HG03521 (cell line): ENCODE measurements at regions not wholly inside any gene's neighbourhood (a gene's known extent, or its start where the extent isn't known, plus 50 kb on each side); places are given as distances from the start of the nearest gene placed in this dataset.

Source experiments
- ATAC-seq: cut with Tn5 transposase; IDR thresholded peaks from one replicate; pipeline ENCODE4 v1.9.1; 2021; ENCODE audit warnings: mild to moderate bottlenecking, moderate library complexity; ENCODE audit not compliant: unreplicated experiment

DNA sequence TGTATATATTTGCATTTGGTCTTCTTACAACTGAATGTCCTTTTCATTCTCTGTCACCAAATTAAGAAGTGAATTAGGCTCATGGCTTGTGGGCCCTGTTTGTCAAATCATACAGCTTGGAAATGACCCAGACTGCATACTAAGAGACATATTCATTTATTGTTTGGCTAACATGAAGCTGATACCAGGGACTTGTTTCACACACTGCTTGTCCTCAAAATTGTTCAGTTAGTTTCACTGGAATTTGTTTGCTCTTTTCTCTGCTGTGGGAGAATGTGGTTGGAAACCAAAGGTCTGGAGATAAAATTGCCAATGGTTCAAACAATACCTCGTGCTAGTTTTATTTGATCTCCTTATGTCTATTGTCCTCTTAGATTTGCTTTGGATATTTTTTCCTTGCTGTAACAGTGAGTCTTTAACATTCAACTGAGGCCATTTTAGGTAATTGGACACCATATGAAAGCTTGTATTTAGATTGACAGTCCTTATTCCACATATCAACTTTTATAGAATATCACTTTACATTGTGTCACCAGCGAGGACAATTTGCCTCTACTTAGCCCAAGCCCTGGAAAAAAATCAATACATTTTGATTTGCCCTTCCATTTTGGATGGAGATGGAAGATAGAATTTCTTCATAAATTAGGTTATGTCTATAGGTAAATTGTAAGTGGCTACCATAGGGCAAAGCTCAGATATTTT lies 144.3 kb upstream of the MTAP start:
- ATAC-seq: no peak

DNA sequence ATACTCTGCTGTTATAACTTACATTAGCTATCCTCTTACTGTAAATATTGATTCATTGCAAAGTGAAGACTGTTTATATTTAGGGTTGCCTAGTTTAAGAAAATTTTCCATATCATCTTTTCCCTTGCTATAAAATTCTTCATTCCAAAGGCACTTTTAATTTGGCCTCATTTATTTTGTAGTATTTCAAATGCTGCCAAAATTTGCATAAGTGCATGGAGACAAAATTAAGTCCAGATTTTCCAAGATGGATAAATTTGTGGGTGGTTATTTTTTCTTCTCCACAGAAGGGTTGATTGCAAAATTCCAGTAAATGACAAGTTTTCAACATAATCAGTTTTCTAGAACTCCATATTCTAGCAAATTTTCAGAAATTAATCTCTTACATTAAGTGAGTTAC lies 141.5 kb upstream of the MTAP start:
- ATAC-seq: no peak

DNA sequence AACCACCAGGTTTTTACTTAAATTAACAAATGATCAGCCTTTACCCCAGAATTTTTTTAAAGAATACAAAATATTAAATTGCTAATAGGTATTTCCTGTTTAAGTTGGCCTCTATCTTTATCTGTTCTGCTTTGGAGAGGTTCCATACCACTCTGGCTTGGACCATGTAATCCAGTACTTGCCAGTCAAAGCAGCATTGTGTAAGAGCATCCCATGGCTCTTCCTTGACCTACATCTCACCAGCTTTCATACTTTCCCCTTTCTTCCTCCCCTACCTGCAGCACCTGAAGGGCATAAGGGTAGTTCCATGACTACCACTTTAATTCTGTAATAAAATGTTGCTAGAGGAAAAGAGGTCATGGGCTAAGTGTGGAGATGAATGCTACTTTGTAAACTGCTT lies 140.8 kb upstream of the MTAP start:
- no peak for ATAC-seq

DNA sequence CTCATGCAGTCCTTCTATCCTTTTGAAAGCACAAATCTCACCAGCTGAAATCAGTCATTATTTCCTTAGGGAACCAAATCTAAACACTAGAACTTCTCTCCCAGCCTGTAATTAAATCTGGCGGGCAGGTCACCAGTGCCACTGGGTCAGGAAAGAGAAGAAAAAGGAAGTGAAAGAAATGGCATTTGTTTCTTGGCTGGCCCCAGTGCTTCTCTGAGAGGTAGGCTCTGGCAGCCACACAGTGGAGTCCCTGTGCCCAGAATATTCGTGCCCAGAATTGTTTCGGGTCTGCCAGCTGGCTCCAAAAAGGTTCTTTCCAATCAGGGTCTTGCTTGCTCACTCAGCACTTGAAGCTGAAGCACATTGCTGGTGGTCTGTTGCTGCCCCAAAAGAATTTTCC lies 133.9 kb upstream of the MTAP start:
- ATAC-seq: no peak

DNA sequence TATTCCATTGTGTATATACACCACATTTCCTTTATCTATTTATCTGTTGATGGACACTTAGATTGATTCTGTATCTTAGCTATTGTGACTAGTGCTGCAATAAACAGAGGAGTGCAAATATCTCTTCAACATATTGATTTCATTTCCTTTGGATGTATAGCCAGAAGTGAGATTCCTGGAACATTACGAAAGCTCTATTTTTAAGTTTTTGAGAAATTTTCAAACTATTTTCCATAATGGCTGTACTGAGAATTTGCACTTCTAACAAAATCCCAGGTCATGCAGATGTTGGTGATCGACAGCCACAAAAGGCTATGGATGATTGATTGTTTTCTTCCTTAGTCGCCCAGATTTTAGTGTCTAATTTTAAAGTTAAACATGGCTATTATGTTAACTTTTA lies 132.7 kb upstream of the MTAP start:
- ATAC-seq: no peak

DNA sequence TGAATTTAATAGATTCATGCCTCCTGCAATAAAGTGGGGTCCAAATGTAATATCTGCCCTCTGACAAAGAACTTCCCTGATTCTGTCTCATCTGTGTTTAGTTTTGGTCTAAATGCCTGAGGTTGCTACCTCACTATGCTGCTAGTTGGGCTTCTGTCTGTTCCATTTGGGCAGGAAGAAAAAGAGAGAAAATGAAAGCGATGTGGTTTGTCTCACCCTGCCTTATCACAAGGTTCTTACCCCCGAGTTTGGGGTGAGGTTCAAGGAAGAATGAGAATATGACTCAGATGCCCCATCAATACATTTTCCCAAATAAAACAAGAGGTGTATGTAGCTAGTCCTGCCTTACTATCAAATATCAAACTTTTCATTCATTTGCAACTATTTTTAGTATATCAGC lies 132.1 kb upstream of the MTAP start:
- no peak for ATAC-seq

DNA sequence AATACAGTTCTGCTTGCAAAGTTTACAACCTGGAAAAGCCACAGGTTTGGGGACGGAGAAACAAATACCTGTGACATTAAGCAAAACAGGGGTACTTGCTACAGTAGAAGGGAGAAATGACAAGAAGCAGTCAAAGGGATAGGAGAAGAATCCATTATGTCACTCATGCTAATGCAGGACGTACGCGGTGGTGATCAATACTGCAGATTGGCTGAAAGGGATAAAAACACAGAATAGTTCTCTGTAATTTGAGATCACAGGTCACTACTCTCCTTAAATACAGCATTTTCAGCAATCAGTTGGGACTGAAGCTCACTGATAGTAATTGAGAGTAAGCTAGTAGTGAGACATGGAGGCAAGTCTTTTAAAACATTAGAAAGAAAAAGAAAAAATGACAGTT lies 130.3 kb upstream of the MTAP start:
- no peak for ATAC-seq

DNA sequence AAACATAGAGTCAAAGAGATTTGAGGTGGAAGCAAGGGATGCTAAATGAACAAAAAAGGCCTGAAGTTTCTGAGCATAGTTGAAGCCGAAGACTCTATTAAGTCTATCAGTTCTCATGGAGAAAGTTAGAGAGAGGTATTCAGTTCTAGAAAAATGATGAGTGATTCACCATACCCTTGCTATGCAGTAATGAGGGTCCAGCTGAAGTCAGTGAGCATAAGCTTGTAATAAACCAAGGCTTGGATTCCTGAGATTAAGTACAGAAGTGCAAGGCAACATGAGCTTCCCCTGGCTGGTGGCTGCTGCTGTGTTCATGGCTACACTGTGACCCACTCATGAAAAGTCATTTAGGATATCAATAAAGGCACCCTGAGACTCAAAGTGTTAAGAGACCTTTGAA lies 129.7 kb upstream of the MTAP start:
- no peak for ATAC-seq

DNA sequence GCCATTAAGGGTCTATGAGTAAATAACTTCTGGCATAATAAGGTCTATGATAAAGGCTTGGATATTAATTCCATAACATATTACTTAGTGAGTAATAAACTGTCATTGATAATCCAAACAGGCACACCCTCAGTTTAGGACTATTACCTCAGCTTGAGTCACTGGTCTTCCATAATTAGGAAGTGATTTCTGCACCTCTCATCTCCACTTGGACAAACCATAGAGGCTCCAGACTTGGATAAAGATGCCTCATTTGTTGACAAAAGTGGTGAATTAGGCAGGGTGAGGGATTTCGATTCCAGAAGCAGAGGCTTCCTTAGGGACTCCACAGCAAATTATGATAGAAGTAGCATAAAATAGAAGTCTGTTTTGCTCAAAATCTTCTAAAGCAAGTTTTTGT lies 127.5 kb upstream of the MTAP start:
- no peak for ATAC-seq

DNA sequence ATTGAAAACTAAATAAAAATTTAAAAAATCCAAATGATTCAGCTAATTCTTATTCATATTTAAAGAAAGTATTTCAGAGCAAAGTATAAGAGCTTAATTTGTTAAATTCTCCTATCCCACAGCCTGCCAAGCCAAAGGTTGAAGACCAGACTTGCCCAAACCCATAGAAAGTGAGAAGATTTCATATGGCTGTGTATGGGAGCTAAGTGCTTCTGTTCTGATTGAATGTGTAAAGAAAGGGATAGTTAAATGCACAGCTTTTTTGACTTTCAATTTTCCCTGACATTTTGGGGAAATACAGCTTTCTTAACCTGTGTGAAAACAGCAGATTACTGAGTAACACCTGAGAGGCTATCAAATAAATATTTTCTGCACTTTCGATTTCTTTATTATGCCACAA lies 125.0 kb upstream of the MTAP start:
- no peak for ATAC-seq

DNA sequence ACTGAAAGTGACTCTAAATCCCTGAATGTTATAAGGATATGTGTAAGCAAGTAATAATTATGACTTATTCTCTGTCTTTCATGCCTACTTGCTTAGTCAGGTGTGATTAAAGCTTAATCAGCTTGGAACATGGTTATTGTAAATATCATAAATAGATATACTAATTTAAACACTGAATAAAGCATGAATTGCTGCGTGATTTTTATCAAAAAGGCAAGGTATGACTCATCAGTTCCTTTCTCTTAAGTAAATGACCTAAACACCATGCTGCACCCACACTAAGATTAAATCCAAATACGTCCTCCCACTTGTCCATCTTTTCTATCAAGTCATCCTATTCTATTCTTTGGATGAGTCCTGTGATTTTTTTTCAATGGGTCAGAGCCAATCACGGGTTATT lies 124.6 kb upstream of the MTAP start:
- no peak for ATAC-seq

DNA sequence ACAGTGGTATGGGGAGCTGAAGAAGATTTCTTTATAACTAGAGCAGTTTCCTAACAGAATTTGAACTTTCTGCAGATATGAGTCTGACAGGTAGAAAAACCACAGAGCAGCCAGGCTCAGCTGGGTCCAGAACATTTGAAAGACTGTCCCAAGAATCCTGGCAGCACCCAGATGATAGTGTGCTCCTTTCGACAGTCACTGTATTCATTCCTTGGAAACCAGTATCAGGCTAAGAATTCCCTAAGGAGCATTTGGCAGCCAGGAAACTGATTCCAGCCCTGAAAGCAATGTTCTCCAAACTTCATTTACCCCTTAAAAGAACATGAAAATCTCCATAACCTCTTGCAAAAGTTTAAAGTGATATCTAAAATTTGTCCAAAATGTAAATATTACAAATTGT lies 123.0 kb upstream of the MTAP start:
- ATAC-seq: no peak

DNA sequence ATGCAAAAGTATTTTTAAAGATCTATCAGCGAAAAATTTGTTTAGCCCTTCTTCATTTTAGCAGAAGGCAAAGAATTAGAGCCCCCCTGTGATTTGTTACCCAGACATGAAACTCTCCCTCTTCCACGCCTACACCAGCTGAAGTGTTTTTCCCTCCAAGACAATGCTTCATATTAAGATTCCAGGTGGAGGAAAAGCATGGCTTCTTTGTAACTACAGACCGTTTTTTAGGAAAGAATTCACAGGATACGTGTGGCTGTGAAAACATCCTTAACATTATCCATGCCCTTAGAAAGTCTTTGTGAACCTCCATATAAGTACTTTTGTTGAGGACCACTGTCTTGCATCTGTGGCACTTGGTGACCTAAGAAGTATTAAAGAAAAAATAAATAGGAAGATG lies 121.8 kb upstream of the MTAP start:
- no peak for ATAC-seq

DNA sequence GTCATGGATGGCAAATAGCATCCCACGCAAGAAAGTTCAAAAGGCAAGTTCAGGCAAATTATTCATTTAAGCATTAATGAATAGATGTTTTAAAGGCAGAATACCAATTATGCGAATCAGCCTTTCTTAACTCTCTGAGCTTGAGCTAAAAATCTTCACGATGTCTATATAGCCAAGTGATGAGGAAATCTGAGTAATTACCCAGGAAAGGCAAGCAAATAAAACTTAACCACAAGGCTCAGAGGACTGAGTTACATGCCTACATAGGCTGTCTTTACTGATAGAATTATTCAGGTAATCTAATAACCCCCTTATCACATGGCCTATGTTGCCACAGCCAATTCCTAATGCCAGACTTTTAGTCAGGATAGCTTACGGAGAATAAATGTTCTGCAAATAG lies 120.8 kb upstream of the MTAP start:
- ATAC-seq: no peak

DNA sequence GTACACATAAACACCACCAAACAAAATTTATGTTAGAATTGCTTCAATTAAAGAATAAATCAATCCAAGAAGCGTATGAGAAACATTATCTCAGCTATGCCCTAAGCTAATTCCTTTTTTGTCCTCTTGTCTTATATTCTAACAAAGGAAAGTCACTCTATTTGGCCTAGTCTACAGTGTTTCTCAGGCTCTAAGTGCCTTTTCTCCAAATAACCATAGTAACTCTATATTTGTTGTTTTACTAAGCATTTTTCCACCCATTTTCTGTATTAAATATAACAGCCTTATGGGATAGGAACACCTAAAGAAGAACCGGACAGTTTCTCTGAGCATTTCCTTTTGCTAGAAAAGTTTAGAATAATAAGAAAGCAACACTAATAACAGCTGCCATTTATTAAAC lies 120.1 kb upstream of the MTAP start:
- ATAC-seq: no peak

DNA sequence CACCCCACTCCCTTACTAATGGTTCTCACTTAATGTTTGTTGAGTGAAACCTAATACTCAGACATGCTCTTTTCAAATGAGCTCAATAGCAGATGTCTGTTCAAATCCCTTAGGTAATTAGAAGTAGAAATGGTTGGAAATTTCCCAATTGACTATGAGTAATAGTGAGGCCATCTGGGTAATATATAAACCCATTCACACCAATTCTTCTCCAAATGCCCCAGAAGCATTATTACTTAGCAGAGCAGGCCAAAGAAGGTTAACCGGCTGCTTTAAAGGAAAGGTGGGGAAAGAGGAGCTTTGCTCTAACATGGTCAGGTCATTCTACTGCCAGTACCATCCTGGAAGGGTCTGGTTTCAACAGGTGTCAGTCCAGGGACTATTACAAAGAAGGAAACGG lies 119.5 kb upstream of the MTAP start:
- no peak for ATAC-seq

DNA sequence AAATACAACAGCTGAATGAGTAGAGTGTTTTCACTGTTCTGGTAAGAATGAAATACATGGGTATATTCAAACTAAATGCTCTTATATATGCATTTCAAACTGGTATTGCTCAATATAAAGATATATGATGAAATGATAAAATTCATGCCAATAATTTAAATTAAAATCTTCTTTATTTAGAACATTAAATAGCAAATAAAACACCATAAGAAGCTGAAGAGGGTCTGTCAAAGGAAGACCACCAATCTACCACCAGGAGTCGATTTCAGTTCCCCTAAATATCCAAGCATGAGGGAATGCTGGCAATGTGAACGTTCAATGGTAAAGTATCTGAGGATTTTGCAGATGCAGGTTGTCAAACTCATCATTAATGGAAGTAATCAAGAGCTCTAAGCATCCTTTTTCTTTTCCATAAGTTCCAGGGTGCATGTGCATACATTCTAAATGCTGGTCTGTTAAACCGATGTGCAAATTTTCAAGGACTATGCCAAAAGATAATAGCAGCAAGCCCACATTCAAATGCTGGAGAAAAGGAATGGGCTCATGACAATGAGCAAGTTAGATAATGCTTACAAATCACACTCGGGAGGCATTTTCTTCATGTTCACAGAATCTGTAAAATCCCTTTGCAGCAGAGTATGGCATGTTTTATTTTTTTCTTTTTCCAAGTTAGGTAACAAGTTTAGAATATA lies 118.8 kb upstream of the MTAP start:
- ATAC-seq: no peak

DNA sequence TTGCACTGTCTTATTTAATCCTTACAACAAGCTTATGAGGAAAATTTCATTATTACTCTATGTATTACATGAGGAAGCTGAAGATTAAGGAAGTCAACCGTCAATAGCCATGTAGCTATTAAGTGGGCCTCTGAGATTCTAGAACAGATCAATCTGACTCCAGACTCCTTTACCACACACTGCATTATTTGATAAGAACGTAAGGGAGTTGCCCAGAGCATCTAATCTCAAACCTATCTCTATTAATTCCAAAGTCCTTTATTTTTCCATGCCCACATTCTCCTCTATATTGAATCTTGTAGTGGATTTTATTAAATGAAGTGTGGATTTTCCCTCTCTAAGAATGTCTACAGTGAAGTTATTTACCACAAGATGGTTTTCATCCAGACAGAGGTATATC lies 118.2 kb upstream of the MTAP start:
- ATAC-seq: no peak

DNA sequence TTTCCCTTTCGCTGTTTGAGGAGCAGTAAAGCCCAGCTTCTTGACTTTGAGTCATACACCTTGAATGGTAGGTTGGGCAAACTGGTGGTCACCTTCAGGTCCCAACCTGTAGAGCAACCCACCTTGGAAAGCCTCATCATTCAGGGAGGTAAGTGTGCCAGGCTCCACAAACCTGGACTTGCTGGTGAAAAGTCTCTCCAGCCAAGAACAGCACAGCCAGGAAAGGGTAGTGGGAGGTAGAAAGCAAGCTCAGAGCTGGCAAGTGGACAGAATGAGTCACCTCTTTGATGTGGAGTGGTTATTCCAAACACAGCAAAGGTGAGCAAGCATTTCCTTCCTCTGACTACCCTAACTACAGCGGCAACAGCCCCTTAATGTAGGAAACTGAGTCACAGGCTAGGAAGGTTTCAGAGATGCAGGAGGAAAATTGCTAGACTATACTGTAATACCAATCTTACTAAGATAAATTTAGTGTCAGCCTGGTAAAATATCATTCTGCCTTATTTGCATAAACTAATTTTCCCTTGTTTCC lies 117.5 kb upstream of the MTAP start:
- ATAC-seq: no peak

DNA sequence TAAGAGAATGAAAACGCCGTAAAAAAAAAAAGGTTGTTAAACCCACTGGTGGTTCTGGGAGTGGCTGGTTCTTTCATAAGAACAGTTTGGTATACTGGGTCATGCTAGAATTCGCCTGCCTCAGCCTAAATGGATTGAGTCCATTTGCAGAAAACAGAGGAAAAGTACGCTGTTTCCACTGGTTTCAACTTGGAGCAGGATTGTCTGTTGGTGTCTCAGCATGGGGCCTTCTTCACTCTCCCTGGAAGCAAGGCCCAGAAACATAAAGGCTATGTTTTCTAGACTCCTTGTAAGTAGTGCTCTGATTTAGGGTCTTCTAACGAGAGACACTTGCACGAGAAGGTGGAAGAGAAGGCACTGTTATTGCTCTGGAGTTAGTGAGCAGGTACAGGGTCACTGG lies 116.9 kb upstream of the MTAP start:
- ATAC-seq: no peak

DNA sequence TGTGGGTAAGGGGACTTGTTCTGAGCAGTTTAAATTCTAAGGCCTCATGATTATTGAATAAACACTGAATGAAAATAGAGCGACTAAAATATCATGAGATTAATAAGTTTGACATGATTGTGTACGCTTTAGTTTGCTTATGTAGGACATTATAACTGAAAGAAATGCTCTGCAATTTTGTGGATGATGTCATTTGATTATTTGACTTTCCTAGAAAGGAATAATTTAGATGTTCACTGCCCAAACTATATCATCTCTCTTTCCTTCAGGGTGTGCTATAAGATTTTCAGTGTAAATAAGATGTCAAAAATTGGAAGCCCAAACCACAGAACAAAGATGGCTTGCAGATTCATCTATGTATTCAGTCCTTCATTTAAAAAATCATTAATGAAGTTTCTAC lies 115.7 kb upstream of the MTAP start:
- ATAC-seq: no peak

DNA sequence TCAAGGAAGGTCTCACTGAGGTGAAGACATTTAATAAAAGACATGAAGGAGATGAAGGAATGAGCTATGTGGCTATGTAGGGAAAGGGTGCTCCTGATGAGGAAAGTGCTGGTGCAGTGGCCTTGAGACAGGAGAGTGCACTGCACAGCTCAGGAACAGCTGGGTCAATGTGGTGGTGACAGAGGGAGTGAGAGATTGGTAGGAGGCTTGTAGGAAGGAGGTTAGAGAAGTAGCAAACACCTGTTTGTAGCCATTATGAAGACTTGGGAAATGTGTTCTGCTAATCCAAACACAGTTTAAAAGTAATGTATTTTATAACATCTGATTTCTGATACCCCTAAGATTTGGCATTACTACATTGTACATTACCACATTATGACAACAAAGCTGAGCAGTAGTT lies 115.1 kb upstream of the MTAP start:
- ATAC-seq: no peak
